ELF-1 (cell line): ENCODE measurements at regions not wholly inside any gene's neighbourhood (a gene's known extent, or its start where the extent isn't known, plus 50 kb on each side); places are given as distances from the start of the nearest gene placed in this dataset.

Source experiments
- DNase-seq: peaks from one replicate; pipeline ENCODE4 v3.0.0-alpha.2; 2016; ENCODE audit warnings: low read depth, low spot score

- DNase-seq: peak; percentile 91
Observed at GRCh38 chr21:15241997-15242736, 177.4 kb upstream of the NRIP1 start.

GRCh38 chr21:15242906-15243305, 178.1 kb upstream of the NRIP1 start:
- DNase-seq: no peak

GRCh38 chr21:15243406-15243805, 178.6 kb upstream of the NRIP1 start:
- DNase-seq: no peak

GRCh38 chr21:15247613-15248012, 182.8 kb upstream of the NRIP1 start:
- DNase-seq: no peak

- no peak for DNase-seq
Observed at GRCh38 chr21:15249285-15249993, 184.6 kb upstream of the NRIP1 start.

- DNase-seq: no peak
Observed at GRCh38 chr21:15250384-15250783, 185.6 kb upstream of the NRIP1 start.

- DNase-seq: no peak
Observed at GRCh38 chr21:15252431-15252830, 187.6 kb upstream of the NRIP1 start.

- DNase-seq: no peak
Observed at GRCh38 chr21:15254111-15254510, 189.3 kb upstream of the NRIP1 start.

- DNase-seq: no peak
Observed at GRCh38 chr21:15255261-15255660, 190.5 kb upstream of the NRIP1 start.

- DNase-seq: peak; percentile 20
Observed at GRCh38 chr21:15255763-15256162, 191.0 kb upstream of the NRIP1 start.

- no peak for DNase-seq
Observed at GRCh38 chr21:15256996-15257395, 192.2 kb upstream of the NRIP1 start.

- DNase-seq: peak; percentile 9
Observed at GRCh38 chr21:15257646-15258045, 192.8 kb upstream of the NRIP1 start.

- no peak for DNase-seq
Observed at GRCh38 chr21:15259824-15260223, 195.0 kb upstream of the NRIP1 start.

- no peak for DNase-seq
Observed at GRCh38 chr21:15260604-15261003, 195.8 kb upstream of the NRIP1 start.

- DNase-seq: no peak
Observed at GRCh38 chr21:15264084-15264665, 199.4 kb upstream of the NRIP1 start.

GRCh38 chr21:15272171-15272570, 207.4 kb upstream of the NRIP1 start:
- no peak for DNase-seq

GRCh38 chr21:15272591-15272990, 207.8 kb upstream of the NRIP1 start:
- DNase-seq: no peak

GRCh38 chr21:15273244-15273643, 208.4 kb upstream of the NRIP1 start:
- no peak for DNase-seq

- no peak for DNase-seq
Observed at GRCh38 chr21:15274701-15275485, 210.1 kb upstream of the NRIP1 start.

- DNase-seq: no peak
Observed at GRCh38 chr21:15275615-15276235, 210.9 kb upstream of the NRIP1 start.

GRCh38 chr21:15276243-15276642, 211.4 kb upstream of the NRIP1 start:
- no peak for DNase-seq

GRCh38 chr21:15277466-15277865, 212.7 kb upstream of the NRIP1 start:
- DNase-seq: no peak
